ENCODE measurements at regions not wholly inside any gene's neighbourhood (a gene's known extent, or its start where the extent isn't known, plus 50 kb on each side); places are given as distances from the start of the nearest gene placed in this dataset.

DNA sequence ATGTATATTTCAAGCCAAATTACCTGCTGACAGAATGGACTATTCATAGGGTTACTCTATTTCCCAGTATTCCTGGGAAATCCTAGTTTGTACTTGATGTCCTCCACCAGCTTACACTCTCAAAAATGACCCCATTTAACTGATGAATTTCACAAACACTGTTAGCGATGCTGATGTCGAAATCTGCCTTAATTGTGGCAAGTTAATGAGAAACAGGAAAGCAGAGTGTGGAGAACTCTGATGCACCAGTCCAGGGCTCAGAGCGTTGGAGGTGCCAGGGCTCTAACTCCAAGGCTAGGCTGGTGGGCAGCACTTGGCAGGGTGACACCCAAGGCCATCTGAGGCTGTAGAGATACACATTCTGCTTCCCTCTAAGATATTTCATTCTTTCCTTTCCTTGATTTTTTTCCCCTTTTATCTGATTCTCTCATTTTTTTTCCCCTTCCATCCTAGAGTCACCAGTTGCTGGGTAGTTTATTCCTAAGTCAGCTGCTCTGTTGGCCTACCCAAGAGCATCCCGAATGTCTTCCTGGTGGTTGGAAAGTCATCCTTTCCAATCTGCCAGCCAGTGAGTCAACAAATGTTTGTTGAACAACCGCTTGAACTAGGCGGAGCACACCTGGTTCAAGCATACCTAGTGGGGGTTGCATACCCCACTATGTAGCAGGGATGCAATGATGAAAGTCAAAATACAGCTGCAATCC lies 525.0 kb upstream of the NRP1 start:
- TF ChIP-seq SIN3A (conservative IDR thresholded peaks at IDR 0.05 in 1 of 2, IDR thresholded peaks at IDR 0.05 in 1 of 2; ENCODE audit: low read depth in 1 of 2, low read length in 2 of 2) = no peak
- TF ChIP-seq POLR2A (IDR thresholded peaks at IDR 0.05; ENCODE audit: control extremely low read depth in 1 of 2, low read depth in 2 of 2, low read length in 2 of 2) = no peak
- TF ChIP-seq, protein P1, sequence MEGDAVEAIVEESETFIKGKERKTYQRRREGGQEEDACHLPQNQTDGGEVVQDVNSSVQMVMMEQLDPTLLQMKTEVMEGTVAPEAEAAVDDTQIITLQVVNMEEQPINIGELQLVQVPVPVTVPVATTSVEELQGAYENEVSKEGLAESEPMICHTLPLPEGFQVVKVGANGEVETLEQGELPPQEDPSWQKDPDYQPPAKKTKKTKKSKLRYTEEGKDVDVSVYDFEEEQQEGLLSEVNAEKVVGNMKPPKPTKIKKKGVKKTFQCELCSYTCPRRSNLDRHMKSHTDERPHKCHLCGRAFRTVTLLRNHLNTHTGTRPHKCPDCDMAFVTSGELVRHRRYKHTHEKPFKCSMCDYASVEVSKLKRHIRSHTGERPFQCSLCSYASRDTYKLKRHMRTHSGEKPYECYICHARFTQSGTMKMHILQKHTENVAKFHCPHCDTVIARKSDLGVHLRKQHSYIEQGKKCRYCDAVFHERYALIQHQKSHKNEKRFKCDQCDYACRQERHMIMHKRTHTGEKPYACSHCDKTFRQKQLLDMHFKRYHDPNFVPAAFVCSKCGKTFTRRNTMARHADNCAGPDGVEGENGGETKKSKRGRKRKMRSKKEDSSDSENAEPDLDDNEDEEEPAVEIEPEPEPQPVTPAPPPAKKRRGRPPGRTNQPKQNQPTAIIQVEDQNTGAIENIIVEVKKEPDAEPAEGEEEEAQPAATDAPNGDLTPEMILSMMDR (IDR thresholded peaks at IDR 0.05; ENCODE audit: control extremely low read depth in 1 of 3, insufficient read depth in 1 of 3, low read depth in 1 of 3, low read length in 3 of 3) = no peak
- TF ChIP-seq, protein P2, sequence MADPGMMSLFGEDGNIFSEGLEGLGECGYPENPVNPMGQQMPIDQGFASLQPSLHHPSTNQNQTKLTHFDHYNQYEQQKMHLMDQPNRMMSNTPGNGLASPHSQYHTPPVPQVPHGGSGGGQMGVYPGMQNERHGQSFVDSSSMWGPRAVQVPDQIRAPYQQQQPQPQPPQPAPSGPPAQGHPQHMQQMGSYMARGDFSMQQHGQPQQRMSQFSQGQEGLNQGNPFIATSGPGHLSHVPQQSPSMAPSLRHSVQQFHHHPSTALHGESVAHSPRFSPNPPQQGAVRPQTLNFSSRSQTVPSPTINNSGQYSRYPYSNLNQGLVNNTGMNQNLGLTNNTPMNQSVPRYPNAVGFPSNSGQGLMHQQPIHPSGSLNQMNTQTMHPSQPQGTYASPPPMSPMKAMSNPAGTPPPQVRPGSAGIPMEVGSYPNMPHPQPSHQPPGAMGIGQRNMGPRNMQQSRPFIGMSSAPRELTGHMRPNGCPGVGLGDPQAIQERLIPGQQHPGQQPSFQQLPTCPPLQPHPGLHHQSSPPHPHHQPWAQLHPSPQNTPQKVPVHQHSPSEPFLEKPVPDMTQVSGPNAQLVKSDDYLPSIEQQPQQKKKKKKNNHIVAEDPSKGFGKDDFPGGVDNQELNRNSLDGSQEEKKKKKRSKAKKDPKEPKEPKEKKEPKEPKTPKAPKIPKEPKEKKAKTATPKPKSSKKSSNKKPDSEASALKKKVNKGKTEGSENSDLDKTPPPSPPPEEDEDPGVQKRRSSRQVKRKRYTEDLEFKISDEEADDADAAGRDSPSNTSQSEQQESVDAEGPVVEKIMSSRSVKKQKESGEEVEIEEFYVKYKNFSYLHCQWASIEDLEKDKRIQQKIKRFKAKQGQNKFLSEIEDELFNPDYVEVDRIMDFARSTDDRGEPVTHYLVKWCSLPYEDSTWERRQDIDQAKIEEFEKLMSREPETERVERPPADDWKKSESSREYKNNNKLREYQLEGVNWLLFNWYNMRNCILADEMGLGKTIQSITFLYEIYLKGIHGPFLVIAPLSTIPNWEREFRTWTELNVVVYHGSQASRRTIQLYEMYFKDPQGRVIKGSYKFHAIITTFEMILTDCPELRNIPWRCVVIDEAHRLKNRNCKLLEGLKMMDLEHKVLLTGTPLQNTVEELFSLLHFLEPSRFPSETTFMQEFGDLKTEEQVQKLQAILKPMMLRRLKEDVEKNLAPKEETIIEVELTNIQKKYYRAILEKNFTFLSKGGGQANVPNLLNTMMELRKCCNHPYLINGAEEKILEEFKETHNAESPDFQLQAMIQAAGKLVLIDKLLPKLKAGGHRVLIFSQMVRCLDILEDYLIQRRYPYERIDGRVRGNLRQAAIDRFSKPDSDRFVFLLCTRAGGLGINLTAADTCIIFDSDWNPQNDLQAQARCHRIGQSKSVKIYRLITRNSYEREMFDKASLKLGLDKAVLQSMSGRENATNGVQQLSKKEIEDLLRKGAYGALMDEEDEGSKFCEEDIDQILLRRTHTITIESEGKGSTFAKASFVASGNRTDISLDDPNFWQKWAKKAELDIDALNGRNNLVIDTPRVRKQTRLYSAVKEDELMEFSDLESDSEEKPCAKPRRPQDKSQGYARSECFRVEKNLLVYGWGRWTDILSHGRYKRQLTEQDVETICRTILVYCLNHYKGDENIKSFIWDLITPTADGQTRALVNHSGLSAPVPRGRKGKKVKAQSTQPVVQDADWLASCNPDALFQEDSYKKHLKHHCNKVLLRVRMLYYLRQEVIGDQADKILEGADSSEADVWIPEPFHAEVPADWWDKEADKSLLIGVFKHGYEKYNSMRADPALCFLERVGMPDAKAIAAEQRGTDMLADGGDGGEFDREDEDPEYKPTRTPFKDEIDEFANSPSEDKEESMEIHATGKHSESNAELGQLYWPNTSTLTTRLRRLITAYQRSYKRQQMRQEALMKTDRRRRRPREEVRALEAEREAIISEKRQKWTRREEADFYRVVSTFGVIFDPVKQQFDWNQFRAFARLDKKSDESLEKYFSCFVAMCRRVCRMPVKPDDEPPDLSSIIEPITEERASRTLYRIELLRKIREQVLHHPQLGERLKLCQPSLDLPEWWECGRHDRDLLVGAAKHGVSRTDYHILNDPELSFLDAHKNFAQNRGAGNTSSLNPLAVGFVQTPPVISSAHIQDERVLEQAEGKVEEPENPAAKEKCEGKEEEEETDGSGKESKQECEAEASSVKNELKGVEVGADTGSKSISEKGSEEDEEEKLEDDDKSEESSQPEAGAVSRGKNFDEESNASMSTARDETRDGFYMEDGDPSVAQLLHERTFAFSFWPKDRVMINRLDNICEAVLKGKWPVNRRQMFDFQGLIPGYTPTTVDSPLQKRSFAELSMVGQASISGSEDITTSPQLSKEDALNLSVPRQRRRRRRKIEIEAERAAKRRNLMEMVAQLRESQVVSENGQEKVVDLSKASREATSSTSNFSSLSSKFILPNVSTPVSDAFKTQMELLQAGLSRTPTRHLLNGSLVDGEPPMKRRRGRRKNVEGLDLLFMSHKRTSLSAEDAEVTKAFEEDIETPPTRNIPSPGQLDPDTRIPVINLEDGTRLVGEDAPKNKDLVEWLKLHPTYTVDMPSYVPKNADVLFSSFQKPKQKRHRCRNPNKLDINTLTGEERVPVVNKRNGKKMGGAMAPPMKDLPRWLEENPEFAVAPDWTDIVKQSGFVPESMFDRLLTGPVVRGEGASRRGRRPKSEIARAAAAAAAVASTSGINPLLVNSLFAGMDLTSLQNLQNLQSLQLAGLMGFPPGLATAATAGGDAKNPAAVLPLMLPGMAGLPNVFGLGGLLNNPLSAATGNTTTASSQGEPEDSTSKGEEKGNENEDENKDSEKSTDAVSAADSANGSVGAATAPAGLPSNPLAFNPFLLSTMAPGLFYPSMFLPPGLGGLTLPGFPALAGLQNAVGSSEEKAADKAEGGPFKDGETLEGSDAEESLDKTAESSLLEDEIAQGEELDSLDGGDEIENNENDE (IDR thresholded peaks at IDR 0.05; ENCODE audit: insufficient replicate concordance, low read length) = no peak
- TF ChIP-seq CEBPB (IDR thresholded peaks at IDR 0.05; ENCODE audit: low read depth, low read length) = no peak
- no peak for TF ChIP-seq POLR2AphosphoS5 (IDR thresholded peaks at IDR 0.05; ENCODE audit: low read depth, low read length)
- no peak for TF ChIP-seq CHD2 (IDR thresholded peaks at IDR 0.05; ENCODE audit: low read length)
- TF ChIP-seq EGR1 (IDR thresholded peaks at IDR 0.05; ENCODE audit: borderline replicate concordance, low read depth, low read length) = no peak
- no peak for TF ChIP-seq RAD21 (IDR thresholded peaks at IDR 0.05 in 1 of 2, conservative IDR thresholded peaks at IDR 0.05 in 1 of 2; ENCODE audit: low read depth in 2 of 2, low read length in 2 of 2)
- TF ChIP-seq TEAD4 (IDR thresholded peaks at IDR 0.05; ENCODE audit: low read depth, low read length) = no peak
- no peak for TF ChIP-seq JUND (IDR thresholded peaks at IDR 0.05; ENCODE audit: low read length)

Data from H1 (cell line).